GM18499 (cell line): ENCODE measurements at regions not wholly inside any gene's neighbourhood (a gene's known extent, or its start where the extent isn't known, plus 50 kb on each side); places are given as distances from the start of the nearest gene placed in this dataset.
"Not testable (repeated sequence)": the region's sequence is repeated elsewhere in the genome, so short reads cannot be mapped to it uniquely, and the experiment has no call there.

Experiments used
- ATAC-seq: cut with Tn5 transposase; IDR thresholded peaks from one replicate; pipeline ENCODE4 v1.9.1; 2021; ENCODE audit warnings: moderate number of reproducible peaks; ENCODE audit not compliant: insufficient read depth, unreplicated experiment

DNA sequence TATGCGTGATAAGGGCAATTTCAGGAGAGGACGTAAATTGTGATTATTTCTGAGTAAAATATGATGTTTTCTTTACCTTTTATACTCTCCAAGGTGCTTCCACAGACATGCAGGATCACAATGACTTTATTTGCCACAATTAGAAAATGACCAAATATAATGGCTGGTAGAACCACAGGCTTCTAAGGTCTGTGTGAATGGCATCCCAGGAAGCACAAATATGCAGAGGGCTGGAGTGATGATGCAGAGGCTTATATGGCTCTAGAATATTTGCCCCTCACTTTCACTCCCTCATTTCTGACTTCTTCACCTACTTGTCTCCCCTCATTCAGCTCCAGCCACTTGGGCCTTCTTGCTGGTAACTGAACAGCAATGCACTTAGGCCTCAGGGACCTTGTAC is 502.1 kb upstream of the MAP3K7 start:
- no peak for ATAC-seq

GRCh38 chr6:91088515-91088914 is 501.6 kb upstream of the MAP3K7 start:
- ATAC-seq, result no peak

- no peak for ATAC-seq
Observed at GRCh38 chr6:91087908-91088307, 501.0 kb upstream of the MAP3K7 start.

GRCh38 chr6:91083211-91083610 is 496.3 kb upstream of the MAP3K7 start:
- no peak for ATAC-seq

GRCh38 chr6:91082311-91082832 is 495.5 kb upstream of the MAP3K7 start:
- ATAC-seq, result no peak

DNA sequence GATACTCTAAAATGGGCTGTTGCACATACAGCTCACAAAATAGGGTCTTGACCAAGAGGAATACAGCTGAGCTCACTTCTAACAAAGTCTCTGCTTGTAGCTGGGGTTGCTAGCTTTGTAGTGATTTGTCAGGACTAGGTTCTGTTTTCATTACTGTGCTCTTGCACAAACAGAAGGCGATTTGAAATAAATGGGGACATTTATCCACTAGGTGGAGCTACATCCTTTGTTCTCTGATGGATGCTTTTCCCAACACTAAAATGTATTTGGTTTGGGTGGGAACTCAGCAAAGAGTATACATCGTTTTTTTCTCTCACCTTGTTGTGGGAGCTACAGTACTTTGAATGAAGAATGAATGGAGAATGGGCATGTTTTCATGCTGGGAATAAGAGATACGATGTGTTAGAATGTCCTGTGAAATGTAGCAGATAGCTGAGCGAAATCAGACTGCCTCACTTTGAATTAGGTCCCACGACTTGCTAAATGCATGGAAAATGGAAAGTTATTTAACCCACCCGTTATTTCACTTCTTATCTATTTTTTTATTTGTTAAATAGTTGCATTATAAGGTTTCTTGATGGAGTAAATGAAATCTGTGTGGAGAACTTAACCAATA is 494.7 kb upstream of the MAP3K7 start:
- peak; percentile 66 for ATAC-seq

DNA sequence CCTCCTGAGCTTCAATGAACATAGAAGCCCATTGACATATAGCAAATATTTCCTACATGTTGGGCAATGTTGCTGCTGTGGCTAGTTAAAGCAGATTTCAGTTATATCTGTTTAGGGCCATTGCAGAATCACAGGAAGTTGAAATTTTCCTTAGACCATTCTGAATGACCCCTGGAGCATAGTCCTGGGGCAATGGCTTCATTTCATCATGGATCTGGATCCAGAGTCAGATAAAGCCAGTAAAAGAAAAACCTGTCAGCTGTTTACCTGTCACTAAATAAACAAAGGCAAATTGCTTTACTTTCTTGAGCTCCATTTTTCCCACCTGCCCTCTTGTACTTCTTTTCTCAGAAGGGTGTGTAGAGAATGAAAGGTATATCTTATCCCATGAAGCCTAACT is 494.0 kb upstream of the MAP3K7 start:
- ATAC-seq, result no peak

DNA sequence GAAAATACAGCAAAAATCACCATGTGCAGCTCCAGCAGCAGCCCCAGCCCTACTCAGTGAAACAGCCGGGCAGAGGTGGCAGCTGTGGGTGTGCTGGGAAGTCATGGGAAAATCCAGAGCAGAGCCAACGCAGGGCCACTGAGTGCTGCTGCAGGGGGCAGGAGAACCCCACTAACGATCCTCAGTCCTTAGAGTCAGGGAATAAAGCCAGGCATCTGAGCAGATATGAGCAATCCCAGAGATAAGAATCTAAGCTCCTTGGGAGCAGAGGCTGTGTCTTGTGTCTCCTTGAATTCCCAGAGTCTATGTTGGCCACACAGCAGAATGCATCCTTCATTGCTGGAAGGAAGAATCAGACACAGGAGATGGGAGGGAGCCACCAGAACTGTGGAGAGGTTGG is 493.1 kb upstream of the MAP3K7 start:
- no peak for ATAC-seq

DNA sequence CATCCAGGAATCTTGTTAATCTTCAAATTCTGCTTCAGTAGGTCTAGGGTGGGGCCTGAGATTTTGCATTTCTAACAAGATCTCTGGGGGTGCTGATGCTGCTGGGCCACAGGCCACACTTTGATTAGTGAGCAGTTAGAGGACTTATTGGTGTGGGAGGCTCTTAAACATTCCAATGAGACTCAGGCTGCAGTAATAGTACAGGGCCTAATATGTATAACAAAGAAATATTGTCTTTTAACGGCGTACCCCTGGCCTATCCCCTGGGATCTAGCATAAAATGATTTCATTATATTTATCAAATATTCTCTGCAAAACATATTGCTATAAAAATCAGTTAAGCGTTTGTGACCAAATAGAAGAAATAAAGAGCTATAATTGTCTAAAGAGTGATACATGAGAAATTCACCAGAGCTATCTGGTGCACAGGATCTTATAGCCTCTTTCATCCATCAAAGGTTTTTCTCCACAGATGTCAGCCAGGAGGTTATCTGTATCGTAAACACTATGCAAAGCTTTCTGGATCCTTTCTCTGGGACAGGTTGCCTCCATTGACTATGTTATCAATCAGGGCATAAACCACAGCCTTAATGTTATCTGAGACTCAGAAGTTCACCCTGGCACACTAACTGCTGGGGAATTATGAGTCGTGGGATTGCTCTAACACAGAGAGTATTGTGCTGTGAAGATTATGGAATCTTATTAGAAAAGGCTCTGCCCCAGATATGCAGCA is 488.5 kb upstream of the MAP3K7 start:
- no peak for ATAC-seq

GRCh38 chr6:91063362-91063761 is 476.5 kb upstream of the MAP3K7 start:
- no peak for ATAC-seq

DNA sequence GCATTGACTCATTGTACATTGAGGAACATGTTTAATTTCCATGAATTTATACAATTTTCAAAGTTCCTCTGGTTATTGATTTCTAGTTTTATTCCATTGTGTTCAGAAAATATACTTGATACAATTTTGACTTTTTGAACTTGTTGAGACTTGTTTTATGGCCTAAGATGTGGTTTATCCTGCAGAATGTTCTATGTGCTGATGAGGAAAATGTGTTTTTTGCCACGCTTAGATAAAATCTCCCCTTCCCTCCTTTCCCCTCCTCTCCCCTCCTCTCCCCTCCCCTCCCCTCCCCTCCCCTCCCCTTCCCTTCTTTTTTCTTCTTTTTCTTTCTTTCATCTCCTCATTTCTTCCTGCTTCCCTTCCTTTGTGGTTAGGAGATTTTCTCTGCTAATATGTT is 470.8 kb upstream of the MAP3K7 start:
- no peak for ATAC-seq

GRCh38 chr6:91055959-91056358 is 469.1 kb upstream of the MAP3K7 start:
- ATAC-seq, result no peak

DNA sequence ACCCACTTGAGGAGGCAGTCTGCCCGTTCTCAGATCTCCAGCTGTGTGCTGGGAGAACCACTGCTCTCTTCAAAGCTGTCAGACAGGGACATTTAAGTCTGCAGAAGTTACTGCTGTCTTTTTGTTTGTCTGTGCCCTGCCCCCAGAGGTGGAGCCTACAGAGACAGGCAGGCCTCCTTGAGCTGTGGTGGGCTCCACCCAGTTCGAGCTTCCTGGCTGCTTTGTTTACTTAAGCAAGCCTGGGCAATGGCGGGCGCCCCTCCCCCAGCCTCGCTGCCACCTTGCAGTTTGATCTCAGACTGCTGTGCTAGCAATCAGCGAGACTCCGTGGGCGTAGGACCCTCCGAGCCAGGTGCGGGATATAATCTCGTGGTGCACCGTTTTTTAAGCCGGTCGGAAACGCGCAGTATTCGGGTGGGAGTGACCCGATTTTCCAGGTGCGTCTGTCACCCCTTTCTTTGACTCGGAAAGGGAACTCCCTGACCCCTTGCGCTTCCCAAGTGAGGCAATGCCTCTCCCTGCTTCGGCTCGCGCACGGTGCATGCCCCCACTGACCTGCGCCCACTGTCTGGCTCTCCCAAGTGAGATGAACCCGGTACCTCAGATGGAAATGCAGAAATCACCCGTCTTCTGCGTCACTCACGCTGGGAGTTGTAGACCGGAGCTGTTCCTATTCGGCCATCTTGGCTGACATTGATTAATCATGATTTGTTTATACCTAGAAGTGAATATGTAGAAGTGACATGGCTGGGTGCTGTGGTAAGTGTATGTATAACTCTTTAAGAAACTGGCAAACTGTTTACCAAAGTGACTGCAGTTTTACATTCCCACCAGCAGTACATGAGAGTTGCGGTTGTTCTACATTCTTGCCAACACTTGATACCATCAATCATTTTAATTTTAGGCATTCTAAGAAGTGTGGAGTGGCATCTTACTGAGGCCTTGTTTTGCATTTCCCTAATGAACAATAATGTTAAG is 465.9 kb upstream of the MAP3K7 start:
- ATAC-seq, result not testable (repeated sequence)

DNA sequence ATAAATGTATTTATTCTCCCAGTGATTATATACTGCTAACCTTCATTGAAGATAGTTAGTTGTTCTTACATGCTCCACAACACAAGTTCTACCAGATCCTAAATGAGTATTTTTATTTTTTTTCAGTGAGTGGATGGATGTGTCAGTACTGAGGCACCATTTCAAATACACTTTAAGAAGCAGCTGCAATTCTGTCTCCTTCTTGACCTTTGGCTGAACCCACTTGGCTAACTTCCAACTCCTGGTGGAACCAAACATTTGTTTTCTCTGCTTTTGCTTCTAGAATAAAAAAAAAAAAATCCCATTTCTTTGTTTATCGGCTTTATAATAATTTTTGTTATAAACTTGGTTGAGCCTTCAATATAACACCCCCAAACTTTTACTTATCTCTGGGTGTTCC is 458.3 kb upstream of the MAP3K7 start:
- ATAC-seq, result no peak

DNA sequence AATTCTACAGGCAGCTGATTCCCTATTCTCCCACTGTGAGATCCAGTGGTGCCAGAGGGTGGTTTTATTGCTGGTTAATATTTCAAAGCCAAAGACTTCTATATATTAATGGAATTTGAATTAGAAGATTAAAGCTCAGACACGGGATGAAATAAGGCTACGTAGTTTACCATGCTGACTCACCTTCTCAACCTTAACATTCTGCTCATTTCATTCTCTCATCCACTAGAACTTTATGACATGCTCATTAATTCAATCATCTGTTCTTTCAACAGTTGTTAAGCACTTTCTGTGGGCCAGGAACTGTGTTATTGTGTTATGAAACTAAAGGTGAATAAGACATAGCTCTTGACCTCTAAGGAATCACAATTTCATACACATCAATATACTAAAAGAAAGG is 456.9 kb upstream of the MAP3K7 start:
- no peak for ATAC-seq

DNA sequence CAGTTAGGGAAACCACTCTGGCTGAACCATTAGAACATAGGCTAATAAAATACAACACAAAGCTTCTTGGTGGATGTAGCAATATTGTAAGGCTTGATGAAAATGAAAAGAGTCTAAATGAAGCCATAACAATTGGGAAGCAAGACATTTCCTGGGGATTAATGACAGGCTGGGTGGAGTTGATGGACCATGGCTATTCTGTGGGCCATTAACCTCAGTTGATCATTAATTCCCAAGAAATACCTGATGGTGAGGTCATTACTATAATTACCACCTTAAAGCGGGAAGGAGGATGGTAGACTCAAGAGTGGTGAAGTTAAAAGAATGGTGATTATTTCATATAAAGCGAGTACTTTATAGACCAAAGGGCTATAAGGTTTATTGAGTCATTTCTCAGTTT is 455.8 kb upstream of the MAP3K7 start:
- no peak for ATAC-seq

- ATAC-seq, result no peak
Observed at GRCh38 chr6:91033964-91034363, 447.1 kb upstream of the MAP3K7 start.

DNA sequence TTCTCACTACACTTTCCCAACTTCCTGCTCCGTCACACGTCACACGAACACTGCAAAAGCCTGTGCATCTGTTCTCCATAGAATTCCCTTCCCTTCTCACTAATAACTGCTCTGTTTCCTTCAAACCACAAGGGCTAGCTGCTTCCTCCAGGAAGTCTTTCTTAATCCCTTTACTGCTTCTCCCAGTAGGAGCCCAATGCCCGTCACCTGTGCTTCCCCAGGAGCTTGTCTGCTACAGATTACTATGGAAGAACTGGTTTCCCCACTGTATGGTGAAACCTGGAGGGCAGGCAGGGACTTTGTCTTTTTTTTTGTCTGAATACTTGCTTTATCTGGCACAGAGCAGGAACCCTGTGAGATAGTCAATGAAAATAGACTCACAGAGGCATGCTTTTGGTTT is 444.7 kb upstream of the MAP3K7 start:
- ATAC-seq, result no peak

- ATAC-seq, result no peak
Observed at GRCh38 chr6:91029211-91029610, 442.3 kb upstream of the MAP3K7 start.

DNA sequence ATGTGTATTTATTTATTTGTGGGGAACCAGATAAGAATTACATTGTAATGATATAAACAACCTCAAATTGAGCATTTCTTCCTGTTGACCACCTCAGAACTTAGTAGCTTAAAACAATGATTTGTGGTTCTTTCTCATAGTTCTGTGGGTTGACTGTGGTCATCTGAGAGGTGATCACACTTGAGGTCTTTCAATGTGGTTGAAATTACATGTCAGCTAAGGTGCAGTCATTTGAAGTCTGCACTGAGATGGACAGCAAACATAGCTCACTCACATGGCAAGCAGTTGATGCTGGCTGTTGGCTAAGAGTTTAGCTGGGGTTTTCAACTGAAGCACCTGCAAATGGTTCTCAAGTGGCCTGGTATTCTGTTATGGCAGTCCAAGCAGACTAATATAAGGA is 436.7 kb upstream of the MAP3K7 start:
- ATAC-seq, result no peak

- peak; percentile 79 for ATAC-seq
Observed at GRCh38 chr6:91020744-91021143, 433.9 kb upstream of the MAP3K7 start.
